ENCODE measurements at regions not wholly inside any gene's neighbourhood (a gene's known extent, or its start where the extent isn't known, plus 50 kb on each side); places are given as distances from the start of the nearest gene placed in this dataset.

- TF ChIP-seq, protein P1, sequence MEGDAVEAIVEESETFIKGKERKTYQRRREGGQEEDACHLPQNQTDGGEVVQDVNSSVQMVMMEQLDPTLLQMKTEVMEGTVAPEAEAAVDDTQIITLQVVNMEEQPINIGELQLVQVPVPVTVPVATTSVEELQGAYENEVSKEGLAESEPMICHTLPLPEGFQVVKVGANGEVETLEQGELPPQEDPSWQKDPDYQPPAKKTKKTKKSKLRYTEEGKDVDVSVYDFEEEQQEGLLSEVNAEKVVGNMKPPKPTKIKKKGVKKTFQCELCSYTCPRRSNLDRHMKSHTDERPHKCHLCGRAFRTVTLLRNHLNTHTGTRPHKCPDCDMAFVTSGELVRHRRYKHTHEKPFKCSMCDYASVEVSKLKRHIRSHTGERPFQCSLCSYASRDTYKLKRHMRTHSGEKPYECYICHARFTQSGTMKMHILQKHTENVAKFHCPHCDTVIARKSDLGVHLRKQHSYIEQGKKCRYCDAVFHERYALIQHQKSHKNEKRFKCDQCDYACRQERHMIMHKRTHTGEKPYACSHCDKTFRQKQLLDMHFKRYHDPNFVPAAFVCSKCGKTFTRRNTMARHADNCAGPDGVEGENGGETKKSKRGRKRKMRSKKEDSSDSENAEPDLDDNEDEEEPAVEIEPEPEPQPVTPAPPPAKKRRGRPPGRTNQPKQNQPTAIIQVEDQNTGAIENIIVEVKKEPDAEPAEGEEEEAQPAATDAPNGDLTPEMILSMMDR (IDR thresholded peaks at IDR 0.05; ENCODE audit: low read depth, low read length, poor library complexity, severe bottlenecking) = no peak
- TF ChIP-seq EZH2phosphoT487 (IDR thresholded peaks at IDR 0.05; ENCODE audit: borderline replicate concordance, low read length) = no peak
Measured at GRCh38 chr5:14967166-14967565, 95.6 kb upstream of the ANKH start.

Measured in DOHH2 (cell line).